MM.1S (cell line): ENCODE measurements at regions not wholly inside any gene's neighbourhood (a gene's known extent, or its start where the extent isn't known, plus 50 kb on each side); places are given as distances from the start of the nearest gene placed in this dataset.

ENCODE experiments used
- EZH2 ChIP-seq: fragments of 300-600 bp; sonication (generic); optimal IDR thresholded peaks from 2 replicates; pipeline ENCODE3; 2017; ENCODE audit warnings: low read depth, mild to moderate bottlenecking, antibody characterized with exemption, low read length, mixed read lengths
- EZH2phosphoT487 ChIP-seq: fragments of 300-600 bp; sonication (generic); IDR thresholded peaks from 2 replicates; pipeline ENCODE4 v1.6.1; 2018; ENCODE audit warnings: antibody characterized with exemption, low read length
- TF ChIP-seq, protein P1 (sequence below): fragments of 300-600 bp; sonication (generic); IDR thresholded peaks from 2 replicates; pipeline ENCODE4 v1.5.1; 2016; ENCODE audit warnings: antibody characterized with exemption, low read length, mixed read lengths

GRCh38 chr1:163973586-163973985, 585.4 kb upstream of the PBX1 start:
- TF ChIP-seq, protein P1, sequence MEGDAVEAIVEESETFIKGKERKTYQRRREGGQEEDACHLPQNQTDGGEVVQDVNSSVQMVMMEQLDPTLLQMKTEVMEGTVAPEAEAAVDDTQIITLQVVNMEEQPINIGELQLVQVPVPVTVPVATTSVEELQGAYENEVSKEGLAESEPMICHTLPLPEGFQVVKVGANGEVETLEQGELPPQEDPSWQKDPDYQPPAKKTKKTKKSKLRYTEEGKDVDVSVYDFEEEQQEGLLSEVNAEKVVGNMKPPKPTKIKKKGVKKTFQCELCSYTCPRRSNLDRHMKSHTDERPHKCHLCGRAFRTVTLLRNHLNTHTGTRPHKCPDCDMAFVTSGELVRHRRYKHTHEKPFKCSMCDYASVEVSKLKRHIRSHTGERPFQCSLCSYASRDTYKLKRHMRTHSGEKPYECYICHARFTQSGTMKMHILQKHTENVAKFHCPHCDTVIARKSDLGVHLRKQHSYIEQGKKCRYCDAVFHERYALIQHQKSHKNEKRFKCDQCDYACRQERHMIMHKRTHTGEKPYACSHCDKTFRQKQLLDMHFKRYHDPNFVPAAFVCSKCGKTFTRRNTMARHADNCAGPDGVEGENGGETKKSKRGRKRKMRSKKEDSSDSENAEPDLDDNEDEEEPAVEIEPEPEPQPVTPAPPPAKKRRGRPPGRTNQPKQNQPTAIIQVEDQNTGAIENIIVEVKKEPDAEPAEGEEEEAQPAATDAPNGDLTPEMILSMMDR, result no peak
- TF ChIP-seq EZH2 (no peak), EZH2phosphoT487 (no peak)
